Panc1 (cell line): ENCODE measurements at regions not wholly inside any gene's neighbourhood (a gene's known extent, or its start where the extent isn't known, plus 50 kb on each side); places are given as distances from the start of the nearest gene placed in this dataset.

Experiments used
- ATAC-seq: fragments of 200-7000 bp; cut with Tn5 transposase; 2 replicates; pipeline ENCODE4 v1.9.1; 2020; ENCODE audit warnings: mild to moderate bottlenecking, moderate library complexity
- BruUV-seq: library from RNA; stranded (reverse); fragments of 400-500 nt; replicated peaks from 2 replicates; lab custom pipeline; 2021; lab: Mats Ljungman, UMichigan
- CTCF ChIA-PET: fragments of 300-600 bp; sonication (Branson Sonifier 250); formaldehyde crosslinking; loops from one replicate; lab custom pipeline; 2022; ENCODE audit warnings: antibody characterized with exemption; lab: Charles Lee
- POLR2A ChIA-PET: fragments of 300-600 bp; sonication (Branson Sonifier 250); formaldehyde crosslinking; loops from one replicate; lab custom pipeline; 2022; ENCODE audit warnings: antibody characterized with exemption; lab: Charles Lee
- DNase-seq: peaks from one replicate; pipeline ENCODE4 v3.0.0-alpha.2; 2010; ENCODE audit warnings: low read depth, low spot score
- H3K27ac ChIP-seq: 2 replicates; pipeline ENCODE4 v1.5.1; 2011; ENCODE audit warnings: mild to moderate bottlenecking, low read length, inconsistent platforms
- H3K27me3 ChIP-seq: fragments of 200-500 bp; sonication (Bioruptor generic); 2 replicates; pipeline ENCODE4 v1.6.0; 2014; ENCODE audit warnings: low read length, inconsistent platforms; ENCODE audit not compliant: control insufficient read depth, insufficient read depth
- H3K36me3 ChIP-seq: fragments of 200-500 bp; sonication (Bioruptor generic); 2 replicates; pipeline ENCODE4 v1.5.1; 2014; ENCODE audit warnings: inconsistent platforms, mild to moderate bottlenecking, low read length, moderate library complexity; ENCODE audit not compliant: control insufficient read depth, insufficient read depth
- H3K4me1 ChIP-seq: 2 replicates; pipeline ENCODE4 v1.5.1; 2011; ENCODE audit warnings: inconsistent platforms, mild to moderate bottlenecking, low read length, moderate library complexity; ENCODE audit not compliant: control insufficient read depth, insufficient read depth
- H3K4me3 ChIP-seq, 2 experiments: 2 replicates each; pipeline ENCODE4 v1.5.1; 2011 to 2012; ENCODE audit warnings: low read depth in 2 of 2, low read length in 2 of 2, mild to moderate bottlenecking in 2 of 2, inconsistent platforms in 1 of 2, moderate library complexity in 1 of 2
- H3K9me3 ChIP-seq: fragments of 200-500 bp; sonication (Bioruptor generic); 2 replicates; pipeline ENCODE4 v1.5.1; 2014; ENCODE audit warnings: low read depth, mild to moderate bottlenecking, inconsistent platforms, low read length, moderate library complexity; ENCODE audit not compliant: control insufficient read depth, insufficient read depth
- POLR2AphosphoS5 ChIP-seq: IDR thresholded peaks from 2 replicates; pipeline ENCODE4 v1.6.1; 2012; ENCODE audit warnings: mild to moderate bottlenecking, low read depth, low read length, moderate library complexity
- SIN3A ChIP-seq: IDR thresholded peaks from 2 replicates; pipeline ENCODE4 v1.6.1; 2012; ENCODE audit warnings: low read depth, mild to moderate bottlenecking, low read length, moderate library complexity, borderline replicate concordance; ENCODE audit not compliant: insufficient read depth
- TCF7L2 ChIP-seq: IDR thresholded peaks from 2 replicates; pipeline ENCODE4 v1.6.1; 2011; ENCODE audit warnings: mild to moderate bottlenecking, low read depth, low read length, inconsistent platforms
- in situ Hi-C: cut with HindIII; loops from 2 replicates; pipeline ENCODE4 v1.10.0; 2016; ENCODE audit warnings: low sequenced_read_pairs, low pct_unique_long_range_greater_than_20kb
- intact Hi-C: fragments of 100-400 bp; cut with micrococcal nuclease; formaldehyde crosslinking; loops from one replicate; pipeline ENCODE4 v1.10.0; 2022; ENCODE audit not compliant: unreplicated experiment
- TF ChIP-seq, protein P1 (sequence below), 2 experiments: IDR thresholded peaks; 2 replicates each; pipeline ENCODE4 v1.6.1; 2011 to 2012; ENCODE audit warnings: low read depth in 2 of 2, control low read depth in 1 of 2, low read length in 1 of 2, mild to moderate bottlenecking in 1 of 2, moderate library complexity in 1 of 2; ENCODE audit not compliant: insufficient read depth in 1 of 2
- TF ChIP-seq, protein P2 (sequence below): fragments of 450-650 bp; IDR thresholded peaks from 2 replicates; pipeline ENCODE4 v1.5.1; 2017; ENCODE audit warnings: mild to moderate bottlenecking

DNA sequence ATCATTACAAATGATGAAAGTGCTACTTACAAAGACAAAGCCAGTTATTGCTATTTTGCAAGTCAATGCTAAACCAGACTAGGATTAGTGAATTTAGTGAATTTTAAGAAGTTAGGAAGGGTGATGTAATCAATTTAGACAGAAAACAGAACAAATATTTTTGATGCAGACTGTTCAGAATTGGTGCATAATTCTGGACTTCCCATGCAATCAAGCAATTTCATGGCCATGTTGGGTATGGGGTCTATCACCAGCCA is 85.4 kb downstream of the CH25H start:
- DNase-seq = no peak
- no peak overlapping the region for H3K4me3 ChIP-seq
- no peaks in the 10 kb centered on the region for H3K9me3 ChIP-seq
- no peaks in the 10 kb centered on the region for H3K36me3 ChIP-seq
- in situ Hi-C loops (no loop called here), intact Hi-C loops (no loop called here)
- H3K27me3 ChIP-seq = peaks cover 2% of the 10 kb centered on the region; the same call in 1 of the 2 replicates
- TF ChIP-seq TCF7L2 = no peak
- TF ChIP-seq, protein P1, sequence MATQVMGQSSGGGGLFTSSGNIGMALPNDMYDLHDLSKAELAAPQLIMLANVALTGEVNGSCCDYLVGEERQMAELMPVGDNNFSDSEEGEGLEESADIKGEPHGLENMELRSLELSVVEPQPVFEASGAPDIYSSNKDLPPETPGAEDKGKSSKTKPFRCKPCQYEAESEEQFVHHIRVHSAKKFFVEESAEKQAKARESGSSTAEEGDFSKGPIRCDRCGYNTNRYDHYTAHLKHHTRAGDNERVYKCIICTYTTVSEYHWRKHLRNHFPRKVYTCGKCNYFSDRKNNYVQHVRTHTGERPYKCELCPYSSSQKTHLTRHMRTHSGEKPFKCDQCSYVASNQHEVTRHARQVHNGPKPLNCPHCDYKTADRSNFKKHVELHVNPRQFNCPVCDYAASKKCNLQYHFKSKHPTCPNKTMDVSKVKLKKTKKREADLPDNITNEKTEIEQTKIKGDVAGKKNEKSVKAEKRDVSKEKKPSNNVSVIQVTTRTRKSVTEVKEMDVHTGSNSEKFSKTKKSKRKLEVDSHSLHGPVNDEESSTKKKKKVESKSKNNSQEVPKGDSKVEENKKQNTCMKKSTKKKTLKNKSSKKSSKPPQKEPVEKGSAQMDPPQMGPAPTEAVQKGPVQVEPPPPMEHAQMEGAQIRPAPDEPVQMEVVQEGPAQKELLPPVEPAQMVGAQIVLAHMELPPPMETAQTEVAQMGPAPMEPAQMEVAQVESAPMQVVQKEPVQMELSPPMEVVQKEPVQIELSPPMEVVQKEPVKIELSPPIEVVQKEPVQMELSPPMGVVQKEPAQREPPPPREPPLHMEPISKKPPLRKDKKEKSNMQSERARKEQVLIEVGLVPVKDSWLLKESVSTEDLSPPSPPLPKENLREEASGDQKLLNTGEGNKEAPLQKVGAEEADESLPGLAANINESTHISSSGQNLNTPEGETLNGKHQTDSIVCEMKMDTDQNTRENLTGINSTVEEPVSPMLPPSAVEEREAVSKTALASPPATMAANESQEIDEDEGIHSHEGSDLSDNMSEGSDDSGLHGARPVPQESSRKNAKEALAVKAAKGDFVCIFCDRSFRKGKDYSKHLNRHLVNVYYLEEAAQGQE (IDR thresholded peaks at IDR 0.05; ENCODE audit: insufficient read depth in 1 of 2, low read depth in 2 of 2, low read length in 1 of 2) = no peak
- TF ChIP-seq, protein P2, sequence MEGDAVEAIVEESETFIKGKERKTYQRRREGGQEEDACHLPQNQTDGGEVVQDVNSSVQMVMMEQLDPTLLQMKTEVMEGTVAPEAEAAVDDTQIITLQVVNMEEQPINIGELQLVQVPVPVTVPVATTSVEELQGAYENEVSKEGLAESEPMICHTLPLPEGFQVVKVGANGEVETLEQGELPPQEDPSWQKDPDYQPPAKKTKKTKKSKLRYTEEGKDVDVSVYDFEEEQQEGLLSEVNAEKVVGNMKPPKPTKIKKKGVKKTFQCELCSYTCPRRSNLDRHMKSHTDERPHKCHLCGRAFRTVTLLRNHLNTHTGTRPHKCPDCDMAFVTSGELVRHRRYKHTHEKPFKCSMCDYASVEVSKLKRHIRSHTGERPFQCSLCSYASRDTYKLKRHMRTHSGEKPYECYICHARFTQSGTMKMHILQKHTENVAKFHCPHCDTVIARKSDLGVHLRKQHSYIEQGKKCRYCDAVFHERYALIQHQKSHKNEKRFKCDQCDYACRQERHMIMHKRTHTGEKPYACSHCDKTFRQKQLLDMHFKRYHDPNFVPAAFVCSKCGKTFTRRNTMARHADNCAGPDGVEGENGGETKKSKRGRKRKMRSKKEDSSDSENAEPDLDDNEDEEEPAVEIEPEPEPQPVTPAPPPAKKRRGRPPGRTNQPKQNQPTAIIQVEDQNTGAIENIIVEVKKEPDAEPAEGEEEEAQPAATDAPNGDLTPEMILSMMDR = no peak
- ChIA-PET CTCF (no interaction called here), POLR2A (no interaction called here)
- no TSS peak for BruUV-seq
- no peak for ATAC-seq
- no peak overlapping the region for H3K27ac ChIP-seq
- no peaks in the 10 kb centered on the region for H3K4me1 ChIP-seq

DNA sequence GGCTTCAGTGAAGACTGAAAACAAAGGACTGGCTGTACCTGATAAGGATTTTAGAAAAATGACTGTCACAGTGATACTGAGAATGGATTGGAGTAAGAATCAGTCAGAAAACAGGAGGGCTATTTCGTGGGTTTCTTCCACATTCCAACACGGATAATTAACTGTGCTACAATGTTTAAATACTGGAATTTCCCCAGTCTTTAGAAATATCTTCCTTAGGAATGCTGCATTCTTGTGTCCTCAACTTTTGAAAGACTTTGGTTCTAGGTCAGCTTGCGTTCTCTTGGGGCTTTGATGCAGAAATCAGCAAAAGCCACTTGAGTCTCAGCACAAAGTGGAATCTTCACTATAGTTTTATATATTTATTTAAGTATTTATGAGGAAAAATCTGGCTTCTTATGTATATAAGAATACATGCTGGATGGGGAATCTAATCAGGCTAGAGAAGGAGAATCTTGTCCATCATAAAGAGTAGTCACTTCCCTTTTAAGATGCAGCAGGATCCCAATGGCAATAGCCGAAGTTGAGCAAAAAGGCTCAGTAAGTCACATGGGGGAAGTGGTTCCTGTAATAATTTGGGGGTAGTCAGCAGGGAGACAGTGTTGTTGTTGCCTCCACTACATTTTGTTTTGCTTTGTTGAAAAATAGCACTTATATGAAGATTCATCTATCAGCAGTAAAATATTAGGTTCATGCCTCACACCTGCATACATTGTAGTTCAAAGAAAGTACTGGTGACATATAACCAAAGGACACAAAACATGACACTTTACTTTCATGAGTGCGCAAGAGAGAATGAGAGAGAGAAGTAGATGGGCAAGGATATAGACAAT is 86.0 kb downstream of the CH25H start:
- TF ChIP-seq SIN3A = no peak
- no peak for TF ChIP-seq TCF7L2
- intact Hi-C loops = no loop called here

DNA sequence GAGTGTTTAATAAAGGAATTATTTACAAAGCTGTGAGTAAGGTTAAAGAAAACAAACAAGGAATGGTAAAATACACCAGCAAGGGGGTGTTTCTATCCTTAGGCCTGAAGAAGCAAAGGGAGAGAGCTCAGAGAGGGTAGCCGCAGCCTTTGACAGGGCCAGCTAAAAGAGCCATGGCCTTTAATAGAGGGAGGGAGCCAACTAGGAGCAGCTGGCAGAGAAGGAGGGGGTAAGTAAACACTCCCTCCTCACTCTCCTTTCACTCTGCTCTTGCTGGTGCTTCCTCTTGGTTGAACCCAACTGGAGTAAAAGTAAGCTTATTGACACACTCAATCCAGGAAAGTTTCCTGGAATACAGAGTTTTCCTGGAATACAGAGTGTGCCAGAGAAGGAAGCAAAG is 87.5 kb downstream of the CH25H start:
- H3K4me3 ChIP-seq = no peak overlapping the region
- H3K27me3 ChIP-seq = no peaks in the 10 kb centered on the region; the same call in 1 of the 2 replicates
- H3K36me3 ChIP-seq = no peaks in the 10 kb centered on the region
- ATAC-seq = peak; percentile 60; the same call in 1 of the 2 replicates
- intact Hi-C loops = no loop called here
- H3K27ac ChIP-seq = no peak overlapping the region
- no peaks in the 10 kb centered on the region for H3K9me3 ChIP-seq
- CTCF ChIA-PET = no interaction called here
- POLR2A ChIA-PET = no interaction called here
- H3K4me1 ChIP-seq = no peaks in the 10 kb centered on the region
- no TSS peak for BruUV-seq
- in situ Hi-C loops = no loop called here
- TF ChIP-seq, protein P2 = no peak
- TF ChIP-seq, protein P1 (IDR thresholded peaks at IDR 0.05; ENCODE audit: insufficient read depth in 1 of 2, low read depth in 2 of 2, low read length in 1 of 2) = no peak
- TF ChIP-seq POLR2AphosphoS5 (no peak), SIN3A (no peak), TCF7L2 (no peak)
- DNase-seq = no peak

More for the DNA sequence above, 86.0 kb downstream of the CH25H start:
- no peak overlapping the region for H3K4me3 ChIP-seq
- ATAC-seq (no peak), DNase-seq (no peak)
- no TSS peak for BruUV-seq
- CTCF ChIA-PET = no interaction called here
- H3K27ac ChIP-seq = no peak overlapping the region
- H3K36me3 ChIP-seq = no peaks in the 10 kb centered on the region
- in situ Hi-C loops = no loop called here
- no peaks in the 10 kb centered on the region for H3K4me1 ChIP-seq
- H3K27me3 ChIP-seq = peaks cover 2% of the 10 kb centered on the region; the same call in 1 of the 2 replicates
- no peaks in the 10 kb centered on the region for H3K9me3 ChIP-seq
- POLR2A ChIA-PET = no interaction called here
